NCI-H2107 (cell line): ENCODE measurements at regions not wholly inside any gene's neighbourhood (a gene's known extent, or its start where the extent isn't known, plus 50 kb on each side); places are given as distances from the start of the nearest gene placed in this dataset.

ENCODE experiments used
- DNase-seq: peaks from one replicate; lab custom pipeline; 2025; lab: John Stamatoyannopoulos, UW

DNA sequence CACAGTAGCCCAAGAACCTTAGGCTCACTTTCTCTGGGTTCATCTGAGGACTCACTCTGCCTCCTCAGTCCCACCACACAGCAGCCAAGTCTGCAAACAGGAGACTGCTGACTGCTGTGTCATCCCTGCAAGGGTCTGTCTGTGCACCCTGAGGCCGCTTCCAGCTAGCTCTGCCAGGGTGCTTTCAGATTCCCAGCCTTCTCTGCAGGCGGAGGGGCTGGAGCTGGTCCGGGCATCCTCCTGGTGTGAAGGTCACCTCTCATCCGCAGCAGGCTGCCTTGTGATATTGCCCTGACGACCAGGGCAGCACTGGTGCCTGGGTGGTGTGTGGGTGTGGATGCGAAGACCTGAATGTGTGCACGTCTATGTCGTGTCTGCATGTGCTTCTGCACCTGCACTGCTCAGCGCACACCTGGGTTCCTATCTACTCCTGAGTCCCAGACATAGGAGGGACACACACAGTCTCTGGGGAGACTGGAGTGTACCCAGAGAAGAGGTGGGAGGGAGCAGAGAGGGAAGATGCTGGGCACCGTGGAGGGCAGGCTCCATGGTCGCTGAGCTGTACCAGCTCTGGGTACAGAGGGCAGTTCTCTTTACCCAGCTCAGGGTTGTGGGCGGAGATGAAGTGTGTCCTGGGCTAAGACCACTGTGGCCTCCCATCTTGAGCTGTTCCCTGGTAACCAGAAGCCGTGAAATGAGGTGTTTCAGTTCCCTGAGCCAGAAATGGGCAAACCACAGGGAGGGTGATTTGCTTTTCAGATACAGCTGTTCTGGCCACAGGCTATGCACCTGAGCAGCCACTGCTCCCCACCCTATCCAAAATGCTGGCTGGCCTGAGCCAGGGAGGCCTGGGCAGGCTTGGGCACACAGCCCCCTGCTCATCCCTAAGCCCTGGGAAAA is 160.9 kb upstream of the CSF3R start:
- no peak for DNase-seq

GRCh38 chr1:36642802-36643201 is 160.1 kb upstream of the CSF3R start:
- DNase-seq: no peak

DNA sequence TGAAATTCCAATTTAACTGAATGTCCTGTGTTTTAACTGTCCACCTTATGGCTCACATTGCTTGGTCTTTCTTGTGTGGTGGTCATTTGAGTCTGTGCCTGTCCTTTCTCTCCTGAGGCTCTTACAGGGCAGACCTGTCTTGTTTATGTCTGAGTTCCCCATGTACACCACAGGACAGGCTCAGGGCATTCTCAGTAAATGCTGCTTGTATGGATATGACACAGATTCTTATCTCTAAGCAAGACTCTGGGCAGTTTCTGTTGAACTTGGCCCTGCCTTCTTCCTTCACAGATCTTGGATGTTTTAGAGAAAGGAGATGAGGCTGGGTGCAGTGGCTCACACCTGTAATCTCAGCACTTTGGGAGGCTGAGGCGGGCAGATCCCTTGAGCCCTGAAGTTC is 159.1 kb upstream of the CSF3R start:
- DNase-seq: no peak

DNA sequence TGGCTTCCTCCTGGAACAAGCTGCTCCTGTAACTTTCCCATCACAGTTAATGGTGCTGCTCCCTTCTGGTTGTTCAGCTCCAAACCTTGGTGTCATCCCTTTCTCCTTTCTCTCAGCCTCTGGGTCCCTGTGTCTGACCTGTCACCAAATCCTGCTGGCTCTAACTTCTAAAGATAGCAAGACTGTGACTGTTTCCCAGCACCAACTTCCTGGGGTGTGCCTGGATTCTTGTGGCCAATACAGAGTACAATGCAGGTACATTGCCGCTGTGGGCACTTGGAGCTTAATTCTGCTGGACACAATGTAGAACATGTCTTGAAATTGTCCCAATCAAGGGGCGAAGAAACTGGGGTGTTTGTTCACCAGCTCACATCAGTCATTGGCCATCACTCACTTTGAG is 156.7 kb upstream of the CSF3R start:
- no peak for DNase-seq

GRCh38 chr1:36638268-36638667 is 155.6 kb upstream of the CSF3R start:
- DNase-seq: no peak

GRCh38 chr1:36636206-36636605 is 153.5 kb upstream of the CSF3R start:
- no peak for DNase-seq

DNA sequence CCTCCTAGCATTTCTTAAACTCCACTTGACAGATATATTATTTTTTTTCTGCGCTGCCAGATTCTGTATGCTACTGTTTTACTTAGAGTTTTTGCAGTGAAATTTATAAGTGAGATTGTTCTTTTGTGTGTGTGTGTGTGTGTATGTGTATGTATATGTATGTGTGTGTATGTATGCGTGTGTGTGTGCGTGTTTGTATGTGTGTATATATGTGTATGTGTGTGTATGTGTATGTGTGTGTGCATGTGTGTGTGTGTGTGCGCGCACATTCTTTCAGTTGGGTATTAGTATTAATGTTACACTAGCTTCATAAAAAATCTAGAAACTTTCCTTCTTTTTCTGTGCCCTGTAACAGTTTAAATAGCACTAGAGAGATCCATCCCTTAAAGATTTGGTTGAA is 152.6 kb upstream of the CSF3R start:
- DNase-seq: no peak

DNA sequence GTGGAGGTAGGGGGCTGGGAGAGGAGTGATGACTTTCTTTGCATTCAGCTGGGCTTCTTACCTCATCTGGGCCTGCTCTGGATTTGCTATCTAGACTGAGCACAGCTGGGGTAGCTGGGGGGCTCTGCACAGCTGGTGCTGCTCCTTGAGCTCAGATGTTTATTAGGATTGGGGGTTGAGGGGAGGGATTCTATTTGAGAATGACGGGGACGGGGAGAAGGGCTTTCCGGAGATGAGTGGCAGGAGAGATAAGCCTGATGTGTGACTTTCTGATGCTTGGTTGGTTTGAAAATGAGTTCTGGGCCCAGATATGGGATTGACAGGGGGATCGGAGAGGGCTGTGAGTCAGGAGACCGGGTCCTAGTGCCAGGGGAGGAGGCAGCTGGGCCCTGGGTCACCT is 146.1 kb upstream of the CSF3R start:
- no peak for DNase-seq

DNA sequence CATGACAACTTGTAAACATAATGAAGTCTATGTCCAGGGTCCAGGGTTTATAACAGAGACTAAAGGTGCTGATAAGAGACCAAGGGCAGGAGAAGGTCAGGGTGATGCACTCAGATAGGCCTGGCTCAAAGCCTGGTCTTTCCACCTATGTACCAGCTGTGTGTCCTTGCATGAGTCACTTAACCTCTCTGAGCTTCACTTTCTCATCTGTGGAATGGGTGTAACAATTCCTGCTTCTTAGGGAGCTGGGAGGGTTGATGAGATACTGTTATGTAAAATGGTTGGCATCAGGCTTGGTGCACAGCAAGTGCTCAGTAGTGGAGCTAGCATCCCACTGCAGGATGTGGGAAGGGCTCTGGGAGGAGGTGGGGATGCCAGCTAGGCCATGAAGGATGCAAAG is 143.7 kb upstream of the CSF3R start:
- no peak for DNase-seq

DNA sequence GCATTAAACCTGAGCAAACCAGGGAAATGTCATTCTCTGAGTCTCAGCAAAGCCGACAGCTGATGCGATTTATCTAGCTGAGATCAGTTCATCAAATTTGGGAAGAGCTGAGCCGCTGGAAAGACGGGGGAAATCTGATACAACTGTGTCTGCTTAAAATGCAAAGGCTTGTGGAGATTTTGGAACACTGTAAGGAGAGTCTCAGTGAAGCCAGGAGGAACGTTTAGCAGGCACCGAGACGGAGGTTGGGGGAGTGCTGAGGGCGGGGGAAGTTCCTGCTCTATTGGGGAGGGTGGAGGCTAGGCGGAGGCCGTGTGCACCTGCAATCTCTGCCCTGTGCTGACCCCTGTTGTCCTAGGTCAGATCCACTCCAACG is 143.2 kb upstream of the CSF3R start:
- DNase-seq: no peak

DNA sequence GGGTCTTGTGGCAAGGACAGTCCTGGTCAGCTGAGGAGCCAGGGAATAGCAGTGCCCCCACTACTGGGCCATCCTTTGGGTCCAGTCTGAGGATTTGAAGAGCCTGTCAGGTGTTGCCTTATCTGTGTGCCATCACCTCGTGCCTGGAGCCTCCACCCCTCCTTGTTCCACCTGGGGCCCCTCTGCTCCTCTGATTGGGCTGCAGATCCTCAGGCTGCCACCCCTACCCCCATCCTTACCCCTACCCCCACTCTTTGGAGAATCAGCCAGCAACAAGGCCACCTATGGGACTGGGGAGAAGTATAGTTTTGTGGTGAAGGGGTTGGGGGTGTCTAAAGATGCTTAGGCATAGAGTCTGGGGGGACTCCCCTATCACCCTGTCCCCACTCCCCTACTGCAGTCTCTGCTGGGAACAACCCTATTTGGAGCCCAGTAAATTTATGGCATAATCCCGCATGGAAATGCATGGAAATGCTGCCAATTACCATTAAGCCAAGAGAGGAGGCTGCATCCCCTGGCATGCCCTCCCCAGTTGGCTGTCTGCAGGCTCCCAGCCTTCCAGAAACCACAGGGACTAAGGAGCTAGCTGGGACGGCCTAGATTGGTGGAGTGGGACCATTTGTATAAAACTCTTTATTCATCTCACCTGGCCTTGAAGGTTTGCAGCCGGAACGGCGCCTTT is 142.7 kb upstream of the CSF3R start:
- peak; percentile 14 for DNase-seq

GRCh38 chr1:36624466-36624865 is 141.8 kb upstream of the CSF3R start:
- no peak for DNase-seq

GRCh38 chr1:36622741-36623648 is 140.3 kb upstream of the CSF3R start:
- DNase-seq: no peak

- no peak for DNase-seq
Measured at GRCh38 chr1:36621531-36621930, 138.8 kb upstream of the CSF3R start.

DNA sequence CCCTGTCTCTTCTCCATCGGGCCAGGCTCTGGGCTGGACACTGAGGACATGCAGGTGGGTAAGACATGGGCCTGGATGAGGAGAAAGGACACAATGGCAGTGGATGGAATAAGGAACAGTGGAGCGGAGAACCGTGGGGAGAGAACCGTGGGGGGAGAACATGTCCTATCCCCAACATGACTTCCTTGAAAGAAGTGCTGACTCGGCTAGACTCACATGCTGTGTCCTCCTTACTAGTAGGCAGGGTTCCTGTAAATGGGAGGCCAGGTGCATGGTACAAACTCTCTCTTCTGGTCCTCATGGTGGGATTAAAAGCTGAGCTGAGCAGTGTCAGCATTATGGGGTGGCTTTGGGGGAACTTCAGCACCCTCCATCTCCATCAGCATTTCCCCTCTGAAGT is 137.4 kb upstream of the CSF3R start:
- no peak for DNase-seq

DNA sequence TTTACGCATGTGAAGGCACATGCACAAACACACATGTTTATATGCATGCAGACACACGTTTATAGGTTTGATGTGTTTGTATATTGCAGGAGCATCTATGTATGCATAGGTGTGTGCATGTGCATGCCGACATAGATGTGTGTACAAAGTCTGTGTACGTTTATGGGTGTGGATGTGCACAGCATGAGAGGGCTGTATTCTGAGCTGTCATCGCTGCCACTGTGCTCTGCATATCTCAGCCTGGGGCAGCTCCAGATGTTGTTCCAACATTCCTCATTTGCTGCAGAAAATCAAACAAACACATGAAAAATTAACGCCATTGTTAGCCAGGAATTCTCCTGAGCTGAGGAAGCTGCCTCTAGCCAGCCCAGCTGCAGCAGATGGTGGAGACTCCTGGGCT is 132.3 kb upstream of the CSF3R start:
- no peak for DNase-seq

GRCh38 chr1:36614571-36614970 is 131.9 kb upstream of the CSF3R start:
- no peak for DNase-seq

- DNase-seq: no peak
Measured at GRCh38 chr1:36613721-36614120, 131.0 kb upstream of the CSF3R start.

GRCh38 chr1:36612881-36613280 is 130.2 kb upstream of the CSF3R start:
- no peak for DNase-seq

DNA sequence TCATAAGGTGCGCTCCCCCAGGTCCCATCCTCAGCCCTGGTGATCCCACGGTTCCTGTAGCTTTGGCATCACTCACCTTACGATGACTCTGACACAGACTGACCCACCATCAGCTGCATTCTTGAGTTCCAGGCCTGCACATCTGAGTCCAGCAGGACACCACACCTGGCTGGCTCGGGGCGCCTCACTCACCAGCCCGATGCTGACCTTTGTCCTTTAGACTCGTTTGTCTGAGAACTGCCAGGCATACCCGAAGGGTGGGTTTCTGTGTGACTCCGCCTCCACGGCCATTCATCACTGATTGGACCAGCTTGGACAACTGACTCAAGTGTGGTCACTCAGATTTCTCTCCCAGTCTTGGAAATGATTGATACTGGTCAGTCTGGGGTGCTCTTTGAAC is 129.4 kb upstream of the CSF3R start:
- no peak for DNase-seq

DNA sequence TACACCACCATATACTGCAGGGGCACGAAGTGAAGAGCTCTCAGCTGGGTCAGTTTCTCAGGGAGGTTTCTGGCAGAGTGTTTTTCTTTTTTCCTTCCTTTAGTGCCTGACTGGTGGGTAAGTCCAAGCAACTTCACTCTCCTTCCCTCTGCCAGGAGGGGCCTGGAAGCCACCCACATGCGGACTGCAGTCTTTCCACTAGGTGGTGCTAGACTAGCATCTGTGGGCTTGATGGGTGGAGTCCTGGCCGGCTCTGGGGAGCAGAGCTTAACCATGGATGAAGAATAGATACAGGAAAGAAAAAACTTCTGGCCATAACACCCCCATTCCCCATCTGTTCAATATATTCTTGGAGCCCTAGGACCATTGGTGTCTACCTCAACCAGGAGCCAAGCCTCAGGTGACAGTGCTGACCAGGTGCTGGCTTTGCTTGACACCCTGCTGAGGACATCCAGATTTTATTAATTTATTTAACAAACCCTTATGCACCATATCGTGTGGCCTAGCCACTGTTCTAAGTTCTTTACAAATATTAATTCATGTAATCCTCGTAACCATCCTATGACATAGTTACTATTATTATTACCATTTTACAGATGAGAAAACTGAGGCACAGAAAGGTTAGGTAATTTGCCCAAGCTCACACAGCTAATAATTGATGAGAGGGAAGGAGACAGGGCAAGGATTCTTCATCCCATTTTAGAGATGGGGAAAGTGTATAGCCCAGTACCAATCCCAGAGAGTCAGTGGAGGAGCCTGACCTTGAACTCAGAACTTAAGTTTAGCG is 126.7 kb upstream of the CSF3R start:
- peak; percentile 61 for DNase-seq

DNA sequence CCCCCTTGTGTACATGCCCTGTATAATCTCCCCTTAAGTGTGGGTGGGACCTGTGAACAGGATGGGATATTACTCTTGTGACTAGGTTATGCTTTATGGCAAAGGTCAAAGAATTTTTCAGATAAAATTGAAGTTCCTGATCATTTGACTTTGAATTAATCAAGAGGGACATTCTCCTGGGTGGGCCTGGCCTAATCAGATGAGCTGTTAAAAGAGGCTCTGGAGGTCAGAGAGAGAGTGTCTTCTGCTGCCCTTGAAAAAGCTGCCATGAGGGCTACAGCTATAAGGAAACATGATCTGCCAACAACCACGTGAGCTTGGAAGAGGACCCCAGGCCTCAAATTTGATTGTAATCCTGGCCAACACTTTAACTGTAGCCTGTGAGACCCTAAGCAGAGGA is 125.6 kb upstream of the CSF3R start:
- no peak for DNase-seq
